Activated CD4-positive, alpha-beta memory T cell treated with anti-CD3 and anti-CD28 coated beads for 36 hours (primary cell): ENCODE measurements at regions not wholly inside any gene's neighbourhood (a gene's known extent, or its start where the extent isn't known, plus 50 kb on each side); places are given as distances from the start of the nearest gene placed in this dataset.
"Not testable (repeated sequence)": the region's sequence is repeated elsewhere in the genome, so short reads cannot be mapped to it uniquely, and the experiment has no call there.

Source experiments
- CTCF ChIA-PET: fragments of 350-600 bp; sonication (Branson Sonifier 250); formaldehyde crosslinking; loops from one replicate; lab custom pipeline; 2021; ENCODE audit warnings: antibody characterized with exemption, inconsistent platforms; lab: Charles Lee
- POLR2A ChIA-PET: fragments of 350-600 bp; sonication (Branson Sonifier 250); formaldehyde crosslinking; loops from one replicate; lab custom pipeline; 2021; ENCODE audit warnings: antibody characterized with exemption; lab: Charles Lee
- DNase-seq: peaks from one replicate; pipeline ENCODE4 v3.0.0-alpha.2; 2020
- H3K27ac Mint-ChIP-seq: one replicate; pipeline ENCODE4 v1.8.0; 2021; ENCODE audit warnings: mixed read lengths
- H3K27me3 Mint-ChIP-seq: one replicate; pipeline ENCODE4 v1.8.0; 2021; ENCODE audit warnings: mixed read lengths
- H3K36me3 Mint-ChIP-seq: one replicate; pipeline ENCODE4 v1.8.0; 2021; ENCODE audit warnings: mixed read lengths
- H3K4me1 Mint-ChIP-seq: one replicate; pipeline ENCODE4 v1.8.0; 2021; ENCODE audit warnings: low read depth, mixed read lengths
- H3K4me3 Mint-ChIP-seq: one replicate; pipeline ENCODE4 v1.8.0; 2021; ENCODE audit warnings: mild to moderate bottlenecking, mixed read lengths
- H3K9me3 Mint-ChIP-seq: one replicate; pipeline ENCODE4 v1.8.0; 2021; ENCODE audit warnings: mixed read lengths
- intact Hi-C: fragments of 100-400 bp; cut with micrococcal nuclease; formaldehyde crosslinking; loops from one replicate; pipeline ENCODE4 v1.15.1; 2023

DNA sequence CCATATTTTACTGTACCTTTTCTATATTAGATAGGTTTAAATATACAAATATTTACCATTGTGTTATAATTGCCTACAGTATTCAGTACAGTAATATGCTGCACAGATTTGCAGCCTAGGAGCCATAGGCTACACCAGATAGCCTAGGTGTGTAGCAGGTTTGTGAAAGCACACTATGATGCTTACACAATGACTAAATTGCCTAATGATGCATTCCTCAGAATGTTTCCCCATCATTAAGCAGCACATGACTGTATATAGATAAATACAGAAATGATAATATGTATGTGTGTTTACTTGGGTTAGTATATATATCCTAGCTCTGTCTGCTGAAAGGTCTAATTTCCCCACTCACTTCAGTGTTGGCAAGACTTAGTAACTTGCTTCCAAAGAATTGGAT lies 65.8 kb downstream of the MYL3 start:
- Mint-ChIP-seq H3K27ac (no peak overlapping the region), H3K4me1 (no peaks in the 10 kb centered on the region), H3K27me3 (peaks cover 26% of the 10 kb centered on the region), H3K4me3 (no peak overlapping the region), H3K36me3 (no peaks in the 10 kb centered on the region), H3K9me3 (peaks cover 13% of the 10 kb centered on the region)
- intact Hi-C loops, result no loop called here
- ChIA-PET CTCF (interaction anchor here (1.4 kb wide), 1 partner anchor 98 kb away, joined by 4 read pairs; no protein-coding TSS in a partner anchor), POLR2A (no interaction called here)
- no peak for DNase-seq

- intact Hi-C loops, H3K36me3 Mint-ChIP-seq, POLR2A ChIA-PET, H3K4me3 Mint-ChIP-seq, H3K27ac Mint-ChIP-seq, CTCF ChIA-PET, DNase-seq, H3K4me1 Mint-ChIP-seq: not testable (repeated sequence)
- Mint-ChIP-seq H3K27me3 (peaks cover 32% of the 10 kb centered on the region), H3K9me3 (peaks cover 11% of the 10 kb centered on the region)
These were observed 69.9 kb downstream of the MYL3 start for GRCh38 chr3:46793340-46793739.

DNA sequence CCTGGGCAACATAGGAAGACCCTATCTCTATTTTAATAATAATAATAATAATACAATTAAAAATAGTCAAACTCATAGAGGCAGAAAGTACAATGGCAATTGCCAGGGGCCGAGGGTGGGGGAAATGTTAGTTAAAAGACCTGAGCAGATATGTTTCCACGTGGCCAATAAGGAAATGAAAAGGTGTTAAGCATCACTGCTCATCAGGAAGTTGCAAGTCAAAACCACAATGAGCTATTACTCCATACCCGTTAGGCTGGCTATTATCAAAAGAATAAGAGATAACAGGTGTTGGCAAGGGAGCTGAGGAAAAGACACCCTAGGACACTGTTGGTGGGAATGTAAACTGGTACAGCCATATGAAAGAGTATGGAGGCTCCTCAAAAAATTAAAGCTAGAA lies 60.4 kb upstream of the PRSS50 start:
- H3K36me3 Mint-ChIP-seq, result peaks cover 3% of the 10 kb centered on the region
- no peak for DNase-seq
- H3K4me1 Mint-ChIP-seq, result no peaks in the 10 kb centered on the region
- intact Hi-C loops, result no loop called here
- H3K27ac Mint-ChIP-seq, result no peak overlapping the region
- POLR2A ChIA-PET, result no interaction called here
- H3K9me3 Mint-ChIP-seq, result peaks cover 7% of the 10 kb centered on the region
- H3K4me3 Mint-ChIP-seq, result no peak overlapping the region
- peaks cover 7% of the 10 kb centered on the region for H3K27me3 Mint-ChIP-seq
- CTCF ChIA-PET, result no interaction called here

DNA sequence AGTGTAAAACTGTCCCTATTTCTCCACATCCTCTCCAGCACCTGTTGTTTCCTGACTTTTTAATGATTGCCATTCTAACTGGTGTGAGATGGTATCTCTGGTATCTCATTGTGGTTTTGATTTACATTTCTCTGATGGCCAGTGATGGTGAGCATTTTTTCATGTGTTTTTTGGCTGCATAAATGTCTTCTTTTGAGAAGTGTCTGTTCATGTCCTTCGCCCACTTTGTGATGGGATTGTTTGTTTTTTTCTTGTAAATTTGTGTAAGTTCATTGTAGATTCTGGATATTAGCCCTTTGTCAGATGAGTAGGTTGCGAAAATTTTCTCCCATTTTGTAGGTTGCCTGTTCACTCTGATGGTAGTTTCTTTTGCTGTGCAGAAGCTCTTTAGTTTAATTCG lies 54.8 kb upstream of the PRSS50 start:
- H3K4me1 Mint-ChIP-seq, CTCF ChIA-PET, H3K36me3 Mint-ChIP-seq, intact Hi-C loops, DNase-seq, H3K27me3 Mint-ChIP-seq, POLR2A ChIA-PET, H3K4me3 Mint-ChIP-seq, H3K27ac Mint-ChIP-seq: not testable (repeated sequence)
- H3K9me3 Mint-ChIP-seq, result peaks cover 26% of the 10 kb centered on the region

- DNase-seq, result no peak
- intact Hi-C loops, result no loop called here
- ChIA-PET CTCF (no interaction called here), POLR2A (no interaction called here)
- Mint-ChIP-seq H3K36me3 (peaks cover 5% of the 10 kb centered on the region), H3K4me3 (no peak overlapping the region), H3K4me1 (no peaks in the 10 kb centered on the region), H3K9me3 (peaks cover 44% of the 10 kb centered on the region), H3K27ac (no peak overlapping the region), H3K27me3 (peaks cover 1% of the 10 kb centered on the region)
These were observed 50.4 kb upstream of the PRSS50 start for GRCh38 chr3:46768061-46768460.
